ENCODE measurements at regions not wholly inside any gene's neighbourhood (a gene's known extent, or its start where the extent isn't known, plus 50 kb on each side); places are given as distances from the start of the nearest gene placed in this dataset.

- DNase-seq (ENCODE audit: low read depth), result no peak
- no peak for TF ChIP-seq CTCF (IDR thresholded peaks at IDR 0.05; ENCODE audit: insufficient read depth, low read depth, low read length, missing control alignments)
- H3K4me3 ChIP-seq (ENCODE audit: low read length), result no peak overlapping the region
Observed at GRCh38 chr1:209491897-209492296, 91.6 kb upstream of the CAMK1G start.

GRCh38 chr1:209493559-209493958 lies 90.0 kb upstream of the CAMK1G start:
- TF ChIP-seq CTCF (IDR thresholded peaks at IDR 0.05; ENCODE audit: insufficient read depth, low read depth, low read length, missing control alignments), result no peak
- no peak for DNase-seq (ENCODE audit: low read depth)
- H3K4me3 ChIP-seq (ENCODE audit: low read length), result no peak overlapping the region

- no peak for DNase-seq (ENCODE audit: low read depth)
- no peak for TF ChIP-seq CTCF (IDR thresholded peaks at IDR 0.05; ENCODE audit: insufficient read depth, low read depth, low read length, missing control alignments)
- no peak overlapping the region for H3K4me3 ChIP-seq (ENCODE audit: low read length)
Observed at GRCh38 chr1:209497729-209498128, 85.8 kb upstream of the CAMK1G start.

GRCh38 chr1:209500993-209501392 lies 82.5 kb upstream of the CAMK1G start:
- DNase-seq (ENCODE audit: low read depth), result no peak
- H3K4me3 ChIP-seq (ENCODE audit: low read length), result no peak overlapping the region
- no peak for TF ChIP-seq CTCF (IDR thresholded peaks at IDR 0.05; ENCODE audit: insufficient read depth, low read depth, low read length, missing control alignments)

GRCh38 chr1:209503196-209503595 lies 80.3 kb upstream of the CAMK1G start:
- TF ChIP-seq CTCF (IDR thresholded peaks at IDR 0.05; ENCODE audit: insufficient read depth, low read depth, low read length, missing control alignments), result no peak
- no peak overlapping the region for H3K4me3 ChIP-seq (ENCODE audit: low read length)
- no peak for DNase-seq (ENCODE audit: low read depth)

GRCh38 chr1:209504571-209504970 lies 78.9 kb upstream of the CAMK1G start:
- H3K4me3 ChIP-seq (ENCODE audit: low read length), result no peak overlapping the region
- no peak for DNase-seq (ENCODE audit: low read depth)
- no peak for TF ChIP-seq CTCF (IDR thresholded peaks at IDR 0.05; ENCODE audit: insufficient read depth, low read depth, low read length, missing control alignments)

- no peak overlapping the region for H3K4me3 ChIP-seq (ENCODE audit: low read length)
- TF ChIP-seq CTCF (IDR thresholded peaks at IDR 0.05; ENCODE audit: insufficient read depth, low read depth, low read length, missing control alignments), result no peak
- DNase-seq (ENCODE audit: low read depth), result peak; percentile 87
Observed at GRCh38 chr1:209505044-209505443, 78.5 kb upstream of the CAMK1G start.
